Calu3 (cell line): ENCODE measurements at regions not wholly inside any gene's neighbourhood (a gene's known extent, or its start where the extent isn't known, plus 50 kb on each side); places are given as distances from the start of the nearest gene placed in this dataset.

Source experiments
- BruUV-seq: library from RNA; stranded (reverse); fragments of 400-500 nt; replicated peaks from 2 replicates; lab custom pipeline; 2021; lab: Mats Ljungman, UMichigan
- CTCF ChIA-PET: fragments of 300-600 bp; sonication (Branson Sonifier 250); formaldehyde crosslinking; loops from one replicate; lab custom pipeline; 2022; ENCODE audit warnings: antibody characterized with exemption; lab: Charles Lee
- DNase-seq: peaks from one replicate; pipeline ENCODE4 v3.0.0; 2022
- H3K27ac Mint-ChIP-seq: one replicate; pipeline ENCODE4 v1.8.0; 2022; ENCODE audit warnings: mixed read lengths; ENCODE audit not compliant: unreplicated experiment
- H3K27me3 Mint-ChIP-seq: one replicate; pipeline ENCODE4 v1.8.0; 2022; ENCODE audit warnings: mixed read lengths; ENCODE audit not compliant: unreplicated experiment
- H3K36me3 Mint-ChIP-seq: one replicate; pipeline ENCODE4 v1.8.0; 2022; ENCODE audit warnings: mild to moderate bottlenecking, moderate library complexity, mixed read lengths; ENCODE audit not compliant: insufficient read depth, unreplicated experiment
- H3K4me1 Mint-ChIP-seq: one replicate; pipeline ENCODE4 v1.8.0; 2022; ENCODE audit warnings: mild to moderate bottlenecking, low read depth, mixed read lengths; ENCODE audit not compliant: unreplicated experiment
- H3K4me3 Mint-ChIP-seq: one replicate; pipeline ENCODE4 v1.8.0; 2022; ENCODE audit warnings: mild to moderate bottlenecking, low read depth, moderate library complexity, mixed read lengths; ENCODE audit not compliant: unreplicated experiment
- H3K9me3 Mint-ChIP-seq: one replicate; pipeline ENCODE4 v1.8.0; 2022; ENCODE audit warnings: low read depth, mixed read lengths; ENCODE audit not compliant: unreplicated experiment
- intact Hi-C: fragments of 100-400 bp; cut with micrococcal nuclease; formaldehyde crosslinking; loops from one replicate; pipeline ENCODE4 v1.10.0; 2022; ENCODE audit not compliant: unreplicated experiment
- TF ChIP-seq, protein P1 (sequence below): fragments of 200-600 bp; IDR thresholded peaks from one replicate; pipeline ENCODE4 v1.8.0; 2022; ENCODE audit warnings: antibody characterized with exemption; ENCODE audit not compliant: unreplicated experiment

DNA sequence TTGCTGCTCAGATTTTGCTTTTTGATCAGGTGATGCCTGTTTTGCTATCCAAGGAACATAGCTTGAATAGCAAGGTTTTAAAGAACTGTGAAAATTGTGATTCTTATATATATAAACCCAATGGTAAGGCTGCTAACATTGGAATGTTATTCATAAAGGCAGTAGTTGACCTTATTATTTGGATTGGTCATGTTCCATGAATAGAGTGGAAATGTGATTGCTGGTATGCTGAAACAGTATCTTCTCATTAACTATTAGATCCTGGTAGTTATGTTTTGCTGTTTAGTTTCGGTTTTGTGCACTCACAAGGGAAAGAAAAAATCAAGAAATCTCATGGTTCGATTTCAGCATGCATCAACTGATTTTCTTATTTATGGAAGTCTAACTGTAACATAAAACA lies 78.7 kb upstream of the NPHP3 start:
- intact Hi-C loops: no loop called here
- BruUV-seq: no TSS peak
- TF ChIP-seq, protein P1, sequence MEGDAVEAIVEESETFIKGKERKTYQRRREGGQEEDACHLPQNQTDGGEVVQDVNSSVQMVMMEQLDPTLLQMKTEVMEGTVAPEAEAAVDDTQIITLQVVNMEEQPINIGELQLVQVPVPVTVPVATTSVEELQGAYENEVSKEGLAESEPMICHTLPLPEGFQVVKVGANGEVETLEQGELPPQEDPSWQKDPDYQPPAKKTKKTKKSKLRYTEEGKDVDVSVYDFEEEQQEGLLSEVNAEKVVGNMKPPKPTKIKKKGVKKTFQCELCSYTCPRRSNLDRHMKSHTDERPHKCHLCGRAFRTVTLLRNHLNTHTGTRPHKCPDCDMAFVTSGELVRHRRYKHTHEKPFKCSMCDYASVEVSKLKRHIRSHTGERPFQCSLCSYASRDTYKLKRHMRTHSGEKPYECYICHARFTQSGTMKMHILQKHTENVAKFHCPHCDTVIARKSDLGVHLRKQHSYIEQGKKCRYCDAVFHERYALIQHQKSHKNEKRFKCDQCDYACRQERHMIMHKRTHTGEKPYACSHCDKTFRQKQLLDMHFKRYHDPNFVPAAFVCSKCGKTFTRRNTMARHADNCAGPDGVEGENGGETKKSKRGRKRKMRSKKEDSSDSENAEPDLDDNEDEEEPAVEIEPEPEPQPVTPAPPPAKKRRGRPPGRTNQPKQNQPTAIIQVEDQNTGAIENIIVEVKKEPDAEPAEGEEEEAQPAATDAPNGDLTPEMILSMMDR: no peak
- no peak overlapping the region for H3K4me3 Mint-ChIP-seq
- no peaks in the 10 kb centered on the region for H3K9me3 Mint-ChIP-seq
- no peak for DNase-seq
- no peak overlapping the region for H3K27ac Mint-ChIP-seq
- CTCF ChIA-PET: interaction anchor here (1.3 kb wide), 1 partner anchor 35 kb away, joined by 3 read pairs; no protein-coding TSS in a partner anchor
- H3K4me1 Mint-ChIP-seq: no peaks in the 10 kb centered on the region
- H3K27me3 Mint-ChIP-seq: peaks cover 9% of the 10 kb centered on the region
- H3K36me3 Mint-ChIP-seq: no peaks in the 10 kb centered on the region

DNA sequence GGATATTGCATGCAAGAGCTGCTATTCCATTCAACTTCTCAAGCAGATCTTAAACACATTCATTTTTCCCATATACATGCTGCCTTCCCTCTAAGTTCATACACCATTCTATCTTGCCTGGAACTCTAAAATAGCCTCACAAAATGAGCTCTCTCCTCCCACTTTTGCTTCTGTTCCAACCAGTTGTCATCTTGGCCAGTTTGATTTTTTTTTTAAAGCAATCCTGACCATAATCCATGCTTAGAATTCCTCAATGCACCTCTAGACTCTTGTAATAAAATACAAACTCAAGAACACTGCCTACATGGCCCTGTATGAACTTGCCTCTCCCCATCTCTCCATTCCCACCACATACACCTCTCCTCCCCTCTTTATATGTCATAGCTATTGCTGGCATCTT lies 68.6 kb upstream of the NPHP3 start:
- peaks cover 2% of the 10 kb centered on the region for H3K9me3 Mint-ChIP-seq
- no peaks in the 10 kb centered on the region for H3K36me3 Mint-ChIP-seq
- BruUV-seq: no TSS peak
- CTCF ChIA-PET: no interaction called here
- TF ChIP-seq, protein P1: no peak
- intact Hi-C loops: no loop called here
- H3K27me3 Mint-ChIP-seq: peaks cover 64% of the 10 kb centered on the region
- H3K27ac Mint-ChIP-seq: no peak overlapping the region
- no peaks in the 10 kb centered on the region for H3K4me1 Mint-ChIP-seq
- no peak overlapping the region for H3K4me3 Mint-ChIP-seq
- no peak for DNase-seq

DNA sequence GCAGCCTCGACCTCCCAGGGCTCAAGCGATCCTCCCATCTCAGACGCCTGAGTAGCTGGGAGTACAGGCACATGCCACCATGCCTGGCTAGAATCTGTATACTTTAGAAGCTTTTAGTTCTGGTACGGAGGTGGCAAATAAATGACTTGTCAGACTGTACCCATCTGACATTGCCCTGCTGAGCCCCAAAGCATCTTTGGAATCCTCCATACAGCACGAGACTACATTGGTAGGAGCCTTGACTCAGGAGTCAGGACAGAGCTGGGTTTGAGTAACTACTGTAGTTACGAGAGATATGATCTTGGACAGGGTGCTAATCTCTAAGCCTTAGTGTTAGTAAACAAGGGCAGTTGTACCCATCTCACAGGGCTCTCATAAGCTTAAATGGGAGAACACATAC lies 67.8 kb upstream of the NPHP3 start:
- intact Hi-C loops: no loop called here
- Mint-ChIP-seq H3K4me3 (no peak overlapping the region), H3K9me3 (peaks cover 2% of the 10 kb centered on the region), H3K4me1 (no peaks in the 10 kb centered on the region), H3K27me3 (peaks cover 73% of the 10 kb centered on the region), H3K27ac (no peak overlapping the region), H3K36me3 (no peaks in the 10 kb centered on the region)
- TF ChIP-seq, protein P1: no peak
- CTCF ChIA-PET: no interaction called here
- BruUV-seq: no TSS peak
- no peak for DNase-seq

DNA sequence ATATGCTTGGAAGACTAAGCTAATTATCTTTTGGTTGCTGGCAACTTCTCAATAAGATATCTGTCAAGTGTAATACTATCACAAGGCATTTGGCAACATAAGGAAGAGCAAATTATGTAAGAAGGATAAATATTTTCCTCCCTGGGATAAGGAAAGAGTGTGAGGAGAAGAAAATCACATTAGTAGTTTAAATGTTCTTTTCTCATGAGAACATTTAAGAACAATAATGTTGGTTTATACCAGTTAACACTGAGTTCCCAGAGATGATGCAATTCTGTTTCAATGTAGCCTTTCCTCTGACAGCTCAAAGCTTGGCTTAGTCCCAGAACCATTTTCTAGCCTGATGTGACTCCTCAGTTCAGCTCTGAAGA lies 66.1 kb upstream of the NPHP3 start:
- DNase-seq: no peak
- no peaks in the 10 kb centered on the region for H3K4me1 Mint-ChIP-seq
- TF ChIP-seq, protein P1: no peak

More for the DNA sequence above, 66.1 kb upstream of the NPHP3 start:
- H3K4me3 Mint-ChIP-seq: no peak overlapping the region
- no TSS peak for BruUV-seq
- H3K9me3 Mint-ChIP-seq: no peaks in the 10 kb centered on the region
- no peaks in the 10 kb centered on the region for H3K36me3 Mint-ChIP-seq
- intact Hi-C loops: no loop called here
- no peak overlapping the region for H3K27ac Mint-ChIP-seq
- CTCF ChIA-PET: no interaction called here
- H3K27me3 Mint-ChIP-seq: peaks cover 64% of the 10 kb centered on the region
